H9 (cell line): ENCODE measurements at regions not wholly inside any gene's neighbourhood (a gene's known extent, or its start where the extent isn't known, plus 50 kb on each side); places are given as distances from the start of the nearest gene placed in this dataset.

Experiments
- DNase-seq: peaks from one replicate; pipeline ENCODE4 v3.0.0-alpha.2; 2017
- H2AFZ ChIP-seq: one replicate; pipeline ENCODE4 v1.6.1; 2013; ENCODE audit warnings: mild to moderate bottlenecking, low read length, control low read depth, moderate library complexity
- H2AK5ac ChIP-seq: 2 replicates; pipeline ENCODE4 v1.6.1; 2013; ENCODE audit warnings: low read length, control low read depth, mixed read lengths; ENCODE audit not compliant: insufficient read length
- H2BK120ac ChIP-seq: one replicate; pipeline ENCODE4 v1.6.1; 2013; ENCODE audit warnings: low read depth, mild to moderate bottlenecking, low read length, control low read depth, inconsistent platforms; ENCODE audit not compliant: poor library complexity, severe bottlenecking
- H2BK12ac ChIP-seq: 2 replicates; pipeline ENCODE4 v1.6.1; 2013; ENCODE audit warnings: low read length, control low read depth, mixed read lengths, low read depth; ENCODE audit not compliant: insufficient read length
- H2BK15ac ChIP-seq: 2 replicates; pipeline ENCODE4 v1.6.1; 2013; ENCODE audit warnings: low read depth, low read length, control low read depth
- H2BK20ac ChIP-seq: one replicate; pipeline ENCODE4 v1.6.1; 2013; ENCODE audit warnings: low read depth, mild to moderate bottlenecking, low read length, control low read depth, inconsistent platforms; ENCODE audit not compliant: poor library complexity, severe bottlenecking
- H2BK5ac ChIP-seq: 2 replicates; pipeline ENCODE4 v1.6.1; 2013; ENCODE audit warnings: low read length, control low read depth, mixed read lengths; ENCODE audit not compliant: insufficient read length
- H3K14ac ChIP-seq: 2 replicates; pipeline ENCODE4 v1.6.1; 2013; ENCODE audit warnings: low read length, control low read depth; ENCODE audit not compliant: insufficient read depth
- H3K18ac ChIP-seq: 2 replicates; pipeline ENCODE4 v1.6.1; 2013; ENCODE audit warnings: low read depth, mild to moderate bottlenecking, mixed read lengths, low read length, control low read depth; ENCODE audit not compliant: insufficient read length
- H3K23ac ChIP-seq: 2 replicates; pipeline ENCODE4 v1.6.1; 2013; ENCODE audit warnings: low read length, control low read depth, mixed read lengths, low read depth; ENCODE audit not compliant: insufficient read length
- H3K23me2 ChIP-seq: 2 replicates; pipeline ENCODE4 v1.6.1; 2013; ENCODE audit warnings: low read depth, mild to moderate bottlenecking, mixed read lengths, low read length, control low read depth; ENCODE audit not compliant: insufficient read length, poor library complexity, severe bottlenecking
- H3K27ac ChIP-seq: 2 replicates; pipeline ENCODE4 v1.5.1; 2013; ENCODE audit warnings: low read length, control low read depth, mixed read lengths, low read depth; ENCODE audit not compliant: insufficient read length
- H3K27me3 ChIP-seq: 2 replicates; pipeline ENCODE4 v1.6.1; 2013; ENCODE audit warnings: low read length, control low read depth, inconsistent platforms; ENCODE audit not compliant: insufficient read depth
- H3K4ac ChIP-seq: 2 replicates; pipeline ENCODE4 v1.6.1; 2013; ENCODE audit warnings: low read depth, mild to moderate bottlenecking, control low read depth, inconsistent platforms, low read length, moderate library complexity
- H3K4me1 ChIP-seq: 2 replicates; pipeline ENCODE4 v1.6.1; 2013; ENCODE audit warnings: low read length, control low read depth, inconsistent platforms; ENCODE audit not compliant: insufficient read depth
- H3K4me2 ChIP-seq: 2 replicates; pipeline ENCODE4 v1.6.1; 2013; ENCODE audit warnings: low read length, control low read depth, mixed read lengths; ENCODE audit not compliant: insufficient read length, insufficient read depth
- H3K56ac ChIP-seq: 2 replicates; pipeline ENCODE4 v1.6.1; 2013; ENCODE audit warnings: low read depth, mild to moderate bottlenecking, mixed read lengths, low read length, control low read depth; ENCODE audit not compliant: insufficient read length
- H3K79me1 ChIP-seq: 2 replicates; pipeline ENCODE4 v1.6.1; 2013; ENCODE audit warnings: low read depth, mild to moderate bottlenecking, moderate library complexity, low read length, control low read depth, inconsistent platforms; ENCODE audit not compliant: insufficient read depth, poor library complexity, severe bottlenecking
- H3K79me2 ChIP-seq: 2 replicates; pipeline ENCODE4 v1.6.1; 2013; ENCODE audit warnings: low read length, control low read depth, inconsistent platforms; ENCODE audit not compliant: insufficient read depth
- H3K9ac ChIP-seq: 2 replicates; pipeline ENCODE4 v1.6.1; 2013; ENCODE audit warnings: low read length, control low read depth, mixed read lengths; ENCODE audit not compliant: insufficient read length; ENCODE audit errors: extremely low read depth
- H3K9me3 ChIP-seq: one replicate; pipeline ENCODE4 v1.6.1; 2013; ENCODE audit warnings: low read depth, low read length, inconsistent platforms; ENCODE audit not compliant: control insufficient read depth
- H3T11ph ChIP-seq: one replicate; pipeline ENCODE4 v1.6.1; 2013; ENCODE audit warnings: mild to moderate bottlenecking, low read length, control low read depth, inconsistent platforms
- H4K20me1 ChIP-seq: one replicate; pipeline ENCODE4 v1.6.1; 2013; ENCODE audit not compliant: control insufficient read depth, insufficient read length, insufficient read depth
- H4K5ac ChIP-seq: 2 replicates; pipeline ENCODE4 v1.6.1; 2013; ENCODE audit warnings: low read depth, mild to moderate bottlenecking, mixed read lengths, low read length, control low read depth; ENCODE audit not compliant: insufficient read length
- H4K8ac ChIP-seq: replicated peaks from 2 replicates; pipeline ENCODE4 v1.6.1; 2013; ENCODE audit warnings: low read length, control low read depth, mixed read lengths, low read depth; ENCODE audit not compliant: insufficient read length
- H4K91ac ChIP-seq: 2 replicates; pipeline ENCODE4 v1.6.1; 2013; ENCODE audit warnings: low read depth, mild to moderate bottlenecking, moderate library complexity, mixed read lengths, low read length, control low read depth; ENCODE audit not compliant: insufficient read length
- H3K27ac Mint-ChIP-seq, 3 experiments: 2 replicates in 2 of 3; 3 replicates in 1 of 3; pipeline ENCODE4 v1.8.0; 2020 to 2021; ENCODE audit warnings: mixed read lengths in 3 of 3, mild to moderate bottlenecking in 1 of 3, moderate library complexity in 1 of 3
- H3K27me3 Mint-ChIP-seq: 2 replicates; pipeline ENCODE4 v1.8.0; 2021; ENCODE audit warnings: low read depth, mild to moderate bottlenecking, moderate library complexity, mixed read lengths
- H3K36me3 Mint-ChIP-seq, 3 experiments: 2 replicates in 2 of 3; 3 replicates in 1 of 3; pipeline ENCODE4 v1.8.0; 2020 to 2021; ENCODE audit warnings: low read depth in 3 of 3, mixed read lengths in 3 of 3; ENCODE audit not compliant: insufficient read depth in 1 of 3
- H3K4me1 Mint-ChIP-seq, 2 experiments: 2 replicates each; pipeline ENCODE4 v1.8.0; 2020; ENCODE audit warnings: mixed read lengths in 2 of 2
- H3K4me3 Mint-ChIP-seq, 2 experiments: 2 replicates in 1 of 2; 3 replicates in 1 of 2; pipeline ENCODE4 v1.8.0; 2020 to 2021; ENCODE audit warnings: mild to moderate bottlenecking in 2 of 2, mixed read lengths in 2 of 2, moderate library complexity in 1 of 2
- H3K9me3 Mint-ChIP-seq, 2 experiments: 2 replicates in 1 of 2; 3 replicates in 1 of 2; pipeline ENCODE4 v1.8.0; 2020; ENCODE audit warnings: mild to moderate bottlenecking in 2 of 2, mixed read lengths in 2 of 2, moderate library complexity in 1 of 2
- WGBS: extraction: QIAGEN DNeasy Blood & Tissue Kit; methylation state at CpG from one replicate; pipeline ENCODE4 v1.1.7; 2013; ENCODE audit warnings: missing lambda C conversion rate, low lambda C conversion rate, mixed read lengths; ENCODE audit not compliant: insufficient read length; ENCODE audit errors: extremely low coverage; 5-methylcytosine and 5-hydroxymethylcytosine counted together
- TF ChIP-seq, protein P1 (sequence below): fragments of 200-600 bp; sonication (generic); conservative IDR thresholded peaks from 3 replicates; pipeline ENCODE4 v1.8.0; 2021; ENCODE audit warnings: antibody characterized with exemption, mild to moderate bottlenecking

- Histone ChIP-seq H3K4ac (no peak overlapping the region), H4K5ac (no peak overlapping the region), H3K14ac (no peak overlapping the region), H4K91ac (no peak overlapping the region), H2BK120ac (no peak overlapping the region), H2BK20ac (no peak overlapping the region), H3K9ac (no peak overlapping the region), H3K23ac (no peak overlapping the region), H3K79me2 (peaks cover 3% of the 10 kb centered on the region; the same call in 1 of the 2 replicates), H3K9me3 (no peaks in the 10 kb centered on the region), H3T11ph (no peak overlapping the region), H4K8ac (no peak overlapping the region), H3K4me1 (peaks cover 3% of the 10 kb centered on the region; the same call in 1 of the 2 replicates), H3K18ac (no peak overlapping the region), H3K56ac (no peak overlapping the region), H3K4me2 (no peak overlapping the region), H2BK15ac (no peak overlapping the region), H3K27me3 (no peaks in the 10 kb centered on the region), H2AK5ac (no peak overlapping the region), H3K23me2 (no peaks in the 10 kb centered on the region), H2AFZ (no peak overlapping the region), H3K79me1 (peaks cover 3% of the 10 kb centered on the region), H2BK5ac (no peak overlapping the region), H2BK12ac (no peak overlapping the region), H3K27ac (no peak overlapping the region), H4K20me1 (no peaks in the 10 kb centered on the region)
- Mint-ChIP-seq H3K27me3 (no peaks in the 10 kb centered on the region), H3K36me3 (peaks cover 13 to 31% (median 30%) of the 10 kb centered on the region in 3 experiments), H3K9me3 (peaks cover 0 to 5% of the 10 kb centered on the region in 2 experiments; a peak in 2 of 5 replicates), H3K4me3 (no peak overlapping the region), H3K27ac (peak overlapping the region in 2 of 3 experiments; percentile 27 to 37; a peak in 2 of 7 replicates), H3K4me1 (peaks cover 36 to 41% of the 10 kb centered on the region in 2 experiments)
- WGBS: no CpG with 5 or more reads among the region's 5 CpGs
- TF ChIP-seq, protein P1, sequence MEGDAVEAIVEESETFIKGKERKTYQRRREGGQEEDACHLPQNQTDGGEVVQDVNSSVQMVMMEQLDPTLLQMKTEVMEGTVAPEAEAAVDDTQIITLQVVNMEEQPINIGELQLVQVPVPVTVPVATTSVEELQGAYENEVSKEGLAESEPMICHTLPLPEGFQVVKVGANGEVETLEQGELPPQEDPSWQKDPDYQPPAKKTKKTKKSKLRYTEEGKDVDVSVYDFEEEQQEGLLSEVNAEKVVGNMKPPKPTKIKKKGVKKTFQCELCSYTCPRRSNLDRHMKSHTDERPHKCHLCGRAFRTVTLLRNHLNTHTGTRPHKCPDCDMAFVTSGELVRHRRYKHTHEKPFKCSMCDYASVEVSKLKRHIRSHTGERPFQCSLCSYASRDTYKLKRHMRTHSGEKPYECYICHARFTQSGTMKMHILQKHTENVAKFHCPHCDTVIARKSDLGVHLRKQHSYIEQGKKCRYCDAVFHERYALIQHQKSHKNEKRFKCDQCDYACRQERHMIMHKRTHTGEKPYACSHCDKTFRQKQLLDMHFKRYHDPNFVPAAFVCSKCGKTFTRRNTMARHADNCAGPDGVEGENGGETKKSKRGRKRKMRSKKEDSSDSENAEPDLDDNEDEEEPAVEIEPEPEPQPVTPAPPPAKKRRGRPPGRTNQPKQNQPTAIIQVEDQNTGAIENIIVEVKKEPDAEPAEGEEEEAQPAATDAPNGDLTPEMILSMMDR: no peak
- no peak for DNase-seq
These were observed 148.6 kb upstream of the FOXN3 start for GRCh38 chr14:89565607-89566006.
